CD4-positive, alpha-beta T cell treated with Interleukin-6 at 100 ng/mL for 8 hours (primary cell): ENCODE measurements at regions not wholly inside any gene's neighbourhood (a gene's known extent, or its start where the extent isn't known, plus 50 kb on each side); places are given as distances from the start of the nearest gene placed in this dataset.
"Not testable (repeated sequence)": the region's sequence is repeated elsewhere in the genome, so short reads cannot be mapped to it uniquely, and the experiment has no call there.

Source experiments
- DNase-seq: peaks from one replicate; pipeline ENCODE4 v3.0.0-alpha.2; 2020; ENCODE audit warnings: mixed read lengths, low spot score

GRCh38 chr13:50130123-50130946, 115.1 kb downstream of the KCNRG start:
- DNase-seq = no peak

- DNase-seq = no peak
Measured at GRCh38 chr13:50131920-50132903, 117.0 kb downstream of the KCNRG start.

- no peak for DNase-seq
Measured at GRCh38 chr13:50132904-50133357, 117.7 kb downstream of the KCNRG start.

- no peak for DNase-seq
Measured at GRCh38 chr13:50133358-50133953, 118.2 kb downstream of the KCNRG start.

- no peak for DNase-seq
Measured at GRCh38 chr13:50136226-50136625, 121.0 kb downstream of the KCNRG start.

GRCh38 chr13:50136678-50137077, 121.4 kb downstream of the KCNRG start:
- DNase-seq = no peak

GRCh38 chr13:50139435-50139934, 124.2 kb downstream of the KCNRG start:
- not testable (repeated sequence) for DNase-seq

GRCh38 chr13:50140153-50140552, 124.9 kb downstream of the KCNRG start:
- no peak for DNase-seq

- DNase-seq = no peak
Measured at GRCh38 chr13:50140581-50141374, 125.5 kb downstream of the KCNRG start.

- DNase-seq = no peak
Measured at GRCh38 chr13:50141375-50141975, 126.2 kb downstream of the KCNRG start.

- DNase-seq = no peak
Measured at GRCh38 chr13:50144246-50145160, 129.3 kb downstream of the KCNRG start.

- DNase-seq = no peak
Measured at GRCh38 chr13:50149214-50149613, 134.0 kb downstream of the KCNRG start.

- DNase-seq = no peak
Measured at GRCh38 chr13:50149932-50150331, 134.7 kb downstream of the KCNRG start.

- no peak for DNase-seq
Measured at GRCh38 chr13:50152224-50152623, 137.0 kb downstream of the KCNRG start.

GRCh38 chr13:50152655-50153309, 137.5 kb downstream of the KCNRG start:
- DNase-seq = no peak

- no peak for DNase-seq
Measured at GRCh38 chr13:50153401-50153800, 138.2 kb downstream of the KCNRG start.

- DNase-seq = no peak
Measured at GRCh38 chr13:50153876-50154275, 138.6 kb downstream of the KCNRG start.

GRCh38 chr13:50154697-50155096, 139.5 kb downstream of the KCNRG start:
- DNase-seq = no peak

- DNase-seq = no peak
Measured at GRCh38 chr13:50156140-50156539, 140.9 kb downstream of the KCNRG start.
